OCI-M1 (cell line): ENCODE measurements at regions not wholly inside any gene's neighbourhood (a gene's known extent, or its start where the extent isn't known, plus 50 kb on each side); places are given as distances from the start of the nearest gene placed in this dataset.

Experiments used
- DNase-seq: peaks from one replicate; lab custom pipeline; 2025; lab: John Stamatoyannopoulos, UW

GRCh38 chr12:91622981-91623380 is 440.4 kb upstream of the DCN start:
- no peak for DNase-seq

GRCh38 chr12:91622037-91622436 is 439.4 kb upstream of the DCN start:
- no peak for DNase-seq

GRCh38 chr12:91620992-91621391 is 438.4 kb upstream of the DCN start:
- DNase-seq: no peak

GRCh38 chr12:91620422-91620821 is 437.8 kb upstream of the DCN start:
- no peak for DNase-seq

- DNase-seq: no peak
Observed at GRCh38 chr12:91618281-91618680, 435.7 kb upstream of the DCN start.

GRCh38 chr12:91617818-91618217 is 435.2 kb upstream of the DCN start:
- no peak for DNase-seq

GRCh38 chr12:91616416-91616815 is 433.8 kb upstream of the DCN start:
- no peak for DNase-seq

GRCh38 chr12:91613223-91613779 is 430.7 kb upstream of the DCN start:
- no peak for DNase-seq

- no peak for DNase-seq
Observed at GRCh38 chr12:91610561-91610960, 427.9 kb upstream of the DCN start.

GRCh38 chr12:91609283-91609682 is 426.7 kb upstream of the DCN start:
- no peak for DNase-seq

- DNase-seq: no peak
Observed at GRCh38 chr12:91608542-91608941, 425.9 kb upstream of the DCN start.

GRCh38 chr12:91606662-91607377 is 424.2 kb upstream of the DCN start:
- no peak for DNase-seq

- no peak for DNase-seq
Observed at GRCh38 chr12:91604897-91605296, 422.3 kb upstream of the DCN start.

GRCh38 chr12:91603060-91603459 is 420.4 kb upstream of the DCN start:
- no peak for DNase-seq

GRCh38 chr12:91601054-91601453 is 418.4 kb upstream of the DCN start:
- DNase-seq: no peak

- no peak for DNase-seq
Observed at GRCh38 chr12:91594715-91595114, 412.1 kb upstream of the DCN start.

- no peak for DNase-seq
Observed at GRCh38 chr12:91591639-91591987, 409.0 kb upstream of the DCN start.

- no peak for DNase-seq
Observed at GRCh38 chr12:91590966-91591638, 408.5 kb upstream of the DCN start.

- DNase-seq: peak; percentile 53
Observed at GRCh38 chr12:91588874-91589454, 406.3 kb upstream of the DCN start.

GRCh38 chr12:91586015-91586414 is 403.4 kb upstream of the DCN start:
- DNase-seq: no peak

GRCh38 chr12:91582811-91583210 is 400.2 kb upstream of the DCN start:
- DNase-seq: no peak

GRCh38 chr12:91579516-91580263 is 397.1 kb upstream of the DCN start:
- no peak for DNase-seq
